Heart right ventricle (tissue), 16 donors: ENCODE measurements at regions not wholly inside any gene's neighbourhood (a gene's known extent, or its start where the extent isn't known, plus 50 kb on each side); places are given as distances from the start of the nearest gene placed in this dataset.

Source experiments
- ATAC-seq, 8 donors: fragments of 200-7000 bp; cut with Tn5 transposase; one replicate each; pipeline ENCODE4 v1.9.1; 2020; ENCODE audit warnings: mild to moderate bottlenecking in 8 of 8, moderate library complexity in 8 of 8, moderate number of reproducible peaks in 1 of 8
- DNase-seq, 2 donors: peaks; one replicate each; pipeline ENCODE4 v3.0.0-alpha.2; 2020
- H3K27ac ChIP-seq, 10 donors: fragments of 200-600 bp; sonication (generic) in 2 of 10; one replicate each; pipeline versions ENCODE4 v1.5.0 to v1.8.0; 2020 to 2022; ENCODE audit warnings: mild to moderate bottlenecking in 3 of 10
- H3K27me3 ChIP-seq, 7 donors: fragments of 200-600 bp; one replicate each; pipeline ENCODE4 v1.8.0; 2021 to 2022; ENCODE audit warnings: mild to moderate bottlenecking in 2 of 7
- H3K36me3 ChIP-seq, 9 donors: fragments of 200-600 bp; sonication (generic) in 1 of 9; one replicate each; pipeline versions ENCODE4 v1.5.0 to v1.8.0; 2020 to 2022; ENCODE audit warnings: mild to moderate bottlenecking in 2 of 9
- H3K4me1 ChIP-seq, 9 donors: fragments of 200-600 bp; sonication (generic) in 1 of 9; one replicate each; pipeline versions ENCODE4 v1.5.0 to v1.8.0; 2020 to 2022; ENCODE audit warnings: mild to moderate bottlenecking in 4 of 9
- H3K4me3 ChIP-seq, 10 donors: fragments of 200-600 bp; sonication (generic) in 2 of 10; one replicate each; pipeline versions ENCODE4 v1.5.0 to v1.8.0; 2020 to 2022; ENCODE audit warnings: mild to moderate bottlenecking in 7 of 10, moderate library complexity in 2 of 10
- H3K9me3 ChIP-seq, 11 donors: fragments of 200-600 bp in 10 of 11; sonication (generic) in 2 of 11; one replicate each; pipeline versions ENCODE4 v1.5.0 to v1.8.0; 2013 to 2022; ENCODE audit warnings: mild to moderate bottlenecking in 2 of 11, control low read depth in 1 of 11, moderate library complexity in 1 of 11
- WGBS, 2 donors: extraction: QIAGEN DNeasy Blood & Tissue Kit; methylation state at CpG; one replicate each; pipeline ENCODE4 v1.1.7; 2013; ENCODE audit warnings: inconsistent platforms in 1 of 2; 5-methylcytosine and 5-hydroxymethylcytosine counted together
- intact Hi-C, 10 donors: fragments of 100-400 bp; cut with DNase I; formaldehyde crosslinking; loops; one replicate each; pipeline versions ENCODE4 v1.11.1 to v1.14.2; 2022
- TF ChIP-seq, protein P1 (sequence below), 9 donors: fragments of 200-600 bp; sonication (generic) in 2 of 9; IDR thresholded peaks; one replicate each; pipeline versions ENCODE4 v1.5.0 to v1.8.0; 2021 to 2022; ENCODE audit warnings: antibody characterized with exemption in 9 of 9, mild to moderate bottlenecking in 5 of 9, moderate library complexity in 1 of 9
- donor health status: Arrhythmogenic right ventricular cardiomyopathy.
- donor health status: ischemic (EF 13 %, LVEDD 7.1; RV severe dilation, severe dysfunction).
- donor health status: healthy with polysubstance abuse.
- donor health status: DM: no; HTN: yes; CAD: no.
- donor health status: DM: no; HTN: no; CAD: no.
- donor health status: ischemic (EF 25% LVEDD 6.9; RV normal size, moderate dysfunction).
- donor health status: ischemic (EF 25% LVEDD 5.7; RV mildly dilated, moderate dysfunction).
- donor health status: healthy.
- donor health status: DM: yes; HTN: yes; CAD: no.
- donor health status: Ischemic cardiomyopathy.
- donor health status: ischemic (EF 35%, LVEDD 5.7; RV mildly dilated, moderate dysfunction).
- donor health status: nonischemic (EF 11% LVEDD 7.7; RV severe dilation, severe dysfunction).
- donor health status: DM: yes; HTN: yes; CAD: no.
- donor health status: PGD.
- donor health status: ischemic (EF 29% LVEDD 5.4; RV normal size, mild dysfunction).
- donor health status: nonischemic (EF 23%, LVEDD 6.1; RV moderate dilation, normal function).

DNA sequence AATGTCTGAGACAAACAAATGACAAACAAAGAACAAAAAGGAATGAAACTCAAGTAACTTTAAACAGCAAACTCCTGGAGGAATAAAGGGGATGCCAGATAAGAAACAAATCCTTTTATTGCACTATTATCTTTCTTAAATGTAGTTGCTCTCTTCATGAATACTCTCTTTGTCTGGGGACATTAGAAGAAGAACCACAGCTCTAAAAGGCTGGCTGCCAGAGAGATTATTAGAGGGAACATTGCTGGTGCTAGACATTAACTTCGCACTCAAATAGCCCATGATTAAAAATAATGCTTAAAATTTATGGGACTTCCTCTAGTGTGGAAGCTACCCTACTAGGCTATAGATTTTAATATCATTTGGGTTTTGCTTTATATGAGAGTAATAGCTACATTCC is 1330.4 kb downstream of the XPNPEP1 start:
- ATAC-seq (no peak), DNase-seq (no peak)
- TF ChIP-seq, protein P1, sequence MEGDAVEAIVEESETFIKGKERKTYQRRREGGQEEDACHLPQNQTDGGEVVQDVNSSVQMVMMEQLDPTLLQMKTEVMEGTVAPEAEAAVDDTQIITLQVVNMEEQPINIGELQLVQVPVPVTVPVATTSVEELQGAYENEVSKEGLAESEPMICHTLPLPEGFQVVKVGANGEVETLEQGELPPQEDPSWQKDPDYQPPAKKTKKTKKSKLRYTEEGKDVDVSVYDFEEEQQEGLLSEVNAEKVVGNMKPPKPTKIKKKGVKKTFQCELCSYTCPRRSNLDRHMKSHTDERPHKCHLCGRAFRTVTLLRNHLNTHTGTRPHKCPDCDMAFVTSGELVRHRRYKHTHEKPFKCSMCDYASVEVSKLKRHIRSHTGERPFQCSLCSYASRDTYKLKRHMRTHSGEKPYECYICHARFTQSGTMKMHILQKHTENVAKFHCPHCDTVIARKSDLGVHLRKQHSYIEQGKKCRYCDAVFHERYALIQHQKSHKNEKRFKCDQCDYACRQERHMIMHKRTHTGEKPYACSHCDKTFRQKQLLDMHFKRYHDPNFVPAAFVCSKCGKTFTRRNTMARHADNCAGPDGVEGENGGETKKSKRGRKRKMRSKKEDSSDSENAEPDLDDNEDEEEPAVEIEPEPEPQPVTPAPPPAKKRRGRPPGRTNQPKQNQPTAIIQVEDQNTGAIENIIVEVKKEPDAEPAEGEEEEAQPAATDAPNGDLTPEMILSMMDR (IDR thresholded peaks at IDR 0.05): no peak
- Histone ChIP-seq H3K4me1 (no peaks in the 10 kb centered on the region), H3K27me3 (no peaks in the 10 kb centered on the region), H3K4me3 (no peak overlapping the region), H3K36me3 (no peaks in the 10 kb centered on the region), H3K27ac (no peak overlapping the region), H3K9me3 (no peaks in the 10 kb centered on the region)
- 64 to 74% methylated on average over 1 of the region's 1 CpG for WGBS, 2 donors
- intact Hi-C loops: no loop called here

DNA sequence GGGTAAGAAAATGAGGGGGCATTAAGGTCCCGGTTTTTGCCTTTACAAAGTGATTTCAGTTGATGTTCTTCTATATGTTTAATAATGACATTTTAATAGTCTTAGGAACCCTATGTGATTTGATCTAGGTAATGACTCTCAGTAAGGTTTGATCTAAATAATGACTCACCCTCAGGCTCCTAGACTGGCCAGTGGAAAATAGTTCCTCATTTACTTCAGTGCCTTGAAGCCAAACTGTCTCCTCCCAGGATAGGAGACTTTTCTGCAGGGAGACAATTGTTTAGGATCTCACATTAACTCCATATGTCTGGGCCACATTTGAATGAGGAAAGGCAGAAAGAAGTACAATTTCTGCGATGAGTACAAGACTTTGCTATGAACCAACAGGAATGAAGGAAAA is 1331.9 kb downstream of the XPNPEP1 start:
- Histone ChIP-seq H3K27me3 (no peaks in the 10 kb centered on the region), H3K9me3 (no peaks in the 10 kb centered on the region), H3K4me1 (no peaks in the 10 kb centered on the region), H3K27ac (no peak overlapping the region), H3K36me3 (no peaks in the 10 kb centered on the region), H3K4me3 (no peak overlapping the region)
- intact Hi-C loops: no loop called here
- TF ChIP-seq, protein P1 (IDR thresholded peaks at IDR 0.05): no peak
- WGBS, 2 donors: 88 to 89% methylated on average over 2 of the region's 2 CpGs
- ATAC-seq: no peak
- DNase-seq: no peak

DNA sequence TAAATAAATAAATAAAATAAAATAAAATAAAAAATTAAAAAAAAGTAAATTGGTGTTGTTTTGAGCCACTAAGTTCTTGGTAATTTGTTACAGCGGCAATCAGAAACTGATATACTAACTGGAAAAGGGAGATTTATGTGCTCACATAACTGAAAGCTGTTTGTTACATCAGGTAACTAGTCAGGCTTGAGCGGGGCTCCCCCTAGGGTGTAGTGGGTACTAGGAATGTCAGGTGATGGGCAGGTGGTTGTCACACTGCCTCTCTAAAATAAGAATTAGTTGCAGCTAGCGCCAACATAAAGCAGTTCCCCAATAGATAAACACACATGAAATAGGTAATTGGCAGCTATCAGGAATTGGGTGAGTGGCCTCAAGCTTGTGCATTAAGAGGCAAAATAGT is 1336.9 kb downstream of the XPNPEP1 start:
- Histone ChIP-seq H3K9me3 (no peaks in the 10 kb centered on the region), H3K4me3 (no peak overlapping the region), H3K27me3 (no peaks in the 10 kb centered on the region), H3K4me1 (peaks cover 0 to 3% (median 0%) of the 10 kb centered on the region in 9 donors), H3K27ac (no peak overlapping the region), H3K36me3 (no peaks in the 10 kb centered on the region)
- DNase-seq (no peak), ATAC-seq (no peak)
- TF ChIP-seq, protein P1 (IDR thresholded peaks at IDR 0.05): no peak
- 91% methylated on average over 3 of the region's 3 CpGs for WGBS, 2 donors
- intact Hi-C loops: no loop called here

DNA sequence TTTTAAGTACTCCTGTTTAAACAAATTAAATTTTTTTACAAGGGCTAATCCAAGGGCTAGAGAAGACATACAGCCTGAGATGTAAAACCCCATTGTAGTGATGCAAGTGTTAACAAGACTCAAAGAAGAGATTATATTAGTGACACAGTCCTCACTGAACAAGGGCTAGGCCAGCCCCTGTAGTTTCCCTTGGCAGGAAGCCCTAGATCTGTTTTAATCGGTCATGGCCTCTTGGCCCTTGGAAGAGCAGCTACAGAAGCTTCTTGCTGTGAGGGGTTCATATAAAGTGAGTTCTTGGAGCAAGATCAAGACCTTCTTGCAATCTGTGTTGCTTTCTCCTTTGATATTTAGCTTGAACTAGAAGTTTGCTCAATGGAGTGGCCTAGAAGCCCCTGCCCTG is 1339.4 kb downstream of the XPNPEP1 start:
- no peak for ATAC-seq
- no peak overlapping the region for H3K4me3 ChIP-seq
- TF ChIP-seq, protein P1 (IDR thresholded peaks at IDR 0.05): no peak
- WGBS, 2 donors: 7 to 8% methylated on average over 1 of the region's 1 CpG
- no peak for DNase-seq
- no peaks in the 10 kb centered on the region for H3K9me3 ChIP-seq
- H3K4me1 ChIP-seq: peaks cover 0 to 3% (median 0%) of the 10 kb centered on the region in 9 donors
- peaks cover 0 to 4% (median 0%) of the 10 kb centered on the region in 7 donors for H3K27me3 ChIP-seq
- H3K27ac ChIP-seq: no peak overlapping the region
- no peaks in the 10 kb centered on the region for H3K36me3 ChIP-seq
- intact Hi-C loops: no loop called here
